Hematopoietic multipotent progenitor cell treated with erythropoietin and hydrocortisone succinate and interleukin-3 and kit ligand, for 17 days (in vitro differentiated cells): ENCODE measurements at regions not wholly inside any gene's neighbourhood (a gene's known extent, or its start where the extent isn't known, plus 50 kb on each side); places are given as distances from the start of the nearest gene placed in this dataset.

Experiments
- DNase-seq: peaks from one replicate; pipeline ENCODE4 v3.0.0-alpha.2; 2015; ENCODE audit warnings: low spot score

GRCh38 chr5:2441495-2442180 lies 309.8 kb downstream of the IRX2 start:
- DNase-seq: no peak

- DNase-seq: no peak
Measured at GRCh38 chr5:2439608-2440007, 311.9 kb downstream of the IRX2 start.

- no peak for DNase-seq
Measured at GRCh38 chr5:2433086-2433485, 318.4 kb downstream of the IRX2 start.

GRCh38 chr5:2432076-2432920 lies 319.2 kb downstream of the IRX2 start:
- no peak for DNase-seq

GRCh38 chr5:2430606-2431005 lies 320.9 kb downstream of the IRX2 start:
- DNase-seq: no peak

GRCh38 chr5:2427983-2428382 lies 323.5 kb downstream of the IRX2 start:
- DNase-seq: no peak

- no peak for DNase-seq
Measured at GRCh38 chr5:2423634-2424033, 327.8 kb downstream of the IRX2 start.

GRCh38 chr5:2417301-2417700 lies 334.2 kb downstream of the IRX2 start:
- DNase-seq: no peak

GRCh38 chr5:2415678-2416077 lies 335.8 kb downstream of the IRX2 start:
- DNase-seq: no peak

- DNase-seq: no peak
Measured at GRCh38 chr5:2410451-2410850, 341.0 kb downstream of the IRX2 start.

- no peak for DNase-seq
Measured at GRCh38 chr5:2403296-2403695, 348.2 kb downstream of the IRX2 start.

- DNase-seq: no peak
Measured at GRCh38 chr5:2399804-2400203, 351.7 kb downstream of the IRX2 start.

- DNase-seq: no peak
Measured at GRCh38 chr5:2399096-2399495, 352.4 kb downstream of the IRX2 start.

GRCh38 chr5:2393556-2393955 lies 357.9 kb downstream of the IRX2 start:
- no peak for DNase-seq

GRCh38 chr5:2391566-2391965 lies 359.9 kb downstream of the IRX2 start:
- DNase-seq: no peak

GRCh38 chr5:2391021-2391420 lies 360.5 kb downstream of the IRX2 start:
- no peak for DNase-seq

GRCh38 chr5:2388571-2388970 lies 362.9 kb downstream of the IRX2 start:
- no peak for DNase-seq

- DNase-seq: no peak
Measured at GRCh38 chr5:2387634-2388325, 363.7 kb downstream of the IRX2 start.

- DNase-seq: no peak
Measured at GRCh38 chr5:2387250-2387633, 364.2 kb downstream of the IRX2 start.

GRCh38 chr5:2385818-2386217 lies 365.7 kb downstream of the IRX2 start:
- DNase-seq: no peak

- DNase-seq: no peak
Measured at GRCh38 chr5:2383698-2384065, 367.8 kb downstream of the IRX2 start.

- DNase-seq: no peak
Measured at GRCh38 chr5:2382776-2383697, 368.4 kb downstream of the IRX2 start.
